ENCODE measurements at regions not wholly inside any gene's neighbourhood (a gene's known extent, or its start where the extent isn't known, plus 50 kb on each side); places are given as distances from the start of the nearest gene placed in this dataset.
"Not testable (repeated sequence)": the region's sequence is repeated elsewhere in the genome, so short reads cannot be mapped to it uniquely, and the experiment has no call there.

GRCh38 chr6:166253778-166254204, 54.4 kb downstream of the PRR18 start:
- Histone ChIP-seq H3K9me3 (ENCODE audit: control insufficient read depth, insufficient read depth, low read length) (peaks cover 6% of the 10 kb centered on the region; the same call in 1 of the 2 replicates), H3K4me3 (ENCODE audit: low read depth, low read length) (no peak overlapping the region), H3K27ac (ENCODE audit: low read depth, low read length) (no peak overlapping the region), H3K27me3 (ENCODE audit: control insufficient read depth, insufficient read depth, low read length) (peaks cover 17% of the 10 kb centered on the region)
- TF ChIP-seq CTCF (IDR thresholded peaks at IDR 0.05; ENCODE audit: low read depth, low read length), result no peak
- no peak for DNase-seq (ENCODE audit: low read depth, low spot score)
- POLR2A ChIA-PET, result no interaction called here
- CTCF ChIA-PET, result interaction anchor here (0.5 kb wide), 1 partner anchor 834 kb away, joined by 4 read pairs; no protein-coding TSS in a partner anchor

GRCh38 chr6:166253281-166253681, 54.9 kb downstream of the PRR18 start:
- Histone ChIP-seq H3K27ac (ENCODE audit: low read depth, low read length) (no peak overlapping the region), H3K4me3 (ENCODE audit: low read depth, low read length) (no peak overlapping the region), H3K27me3 (ENCODE audit: control insufficient read depth, insufficient read depth, low read length) (peaks cover 17% of the 10 kb centered on the region), H3K9me3 (ENCODE audit: control insufficient read depth, insufficient read depth, low read length) (peaks cover 6% of the 10 kb centered on the region; the same call in 1 of the 2 replicates)
- DNase-seq (ENCODE audit: low read depth, low spot score), result no peak
- TF ChIP-seq CTCF (IDR thresholded peaks at IDR 0.05; ENCODE audit: low read depth, low read length), result no peak
- ChIA-PET POLR2A (no interaction called here), CTCF (interaction anchor here (0.5 kb wide), 1 partner anchor 835 kb away, joined by 4 read pairs; no protein-coding TSS in a partner anchor)

GRCh38 chr6:166252601-166253000, 55.6 kb downstream of the PRR18 start:
- CTCF ChIA-PET, result no interaction called here
- no peak for DNase-seq (ENCODE audit: low read depth, low spot score)

GRCh38 chr6:166251655-166252054, 56.5 kb downstream of the PRR18 start:
- no peak for TF ChIP-seq CTCF (IDR thresholded peaks at IDR 0.05; ENCODE audit: low read depth, low read length)
- H3K27me3 ChIP-seq (ENCODE audit: control insufficient read depth, insufficient read depth, low read length), result peaks cover 17% of the 10 kb centered on the region
- ChIA-PET POLR2A (no interaction called here), CTCF (interaction anchor here (1.4 kb wide), 1 partner anchor 149 kb away, joined by 4 read pairs; no protein-coding TSS in a partner anchor)
- H3K9me3 ChIP-seq (ENCODE audit: control insufficient read depth, insufficient read depth, low read length), result peaks cover 6% of the 10 kb centered on the region; the same call in 1 of the 2 replicates
- H3K4me3 ChIP-seq (ENCODE audit: low read depth, low read length), result no peak overlapping the region
- no peak for DNase-seq (ENCODE audit: low read depth, low spot score)
- H3K27ac ChIP-seq (ENCODE audit: low read depth, low read length), result no peak overlapping the region

More at GRCh38 chr6:166252601-166253000, 55.6 kb downstream of the PRR18 start:
- Histone ChIP-seq H3K4me3 (ENCODE audit: low read depth, low read length) (no peak overlapping the region), H3K9me3 (ENCODE audit: control insufficient read depth, insufficient read depth, low read length) (peaks cover 6% of the 10 kb centered on the region; the same call in 1 of the 2 replicates), H3K27ac (ENCODE audit: low read depth, low read length) (no peak overlapping the region), H3K27me3 (ENCODE audit: control insufficient read depth, insufficient read depth, low read length) (peaks cover 17% of the 10 kb centered on the region)
- TF ChIP-seq CTCF (IDR thresholded peaks at IDR 0.05; ENCODE audit: low read depth, low read length), result no peak
- POLR2A ChIA-PET, result no interaction called here

GRCh38 chr6:166251211-166251610, 57.0 kb downstream of the PRR18 start:
- no peak for TF ChIP-seq CTCF (IDR thresholded peaks at IDR 0.05; ENCODE audit: low read depth, low read length)
- H3K27ac ChIP-seq (ENCODE audit: low read depth, low read length), result no peak overlapping the region
- peaks cover 17% of the 10 kb centered on the region for H3K27me3 ChIP-seq (ENCODE audit: control insufficient read depth, insufficient read depth, low read length)
- ChIA-PET CTCF (interaction anchor here (0.6 to 1.4 kb wide), 2 partner anchors 149 to 720 kb away, joined by 3 to 4 read pairs; no protein-coding TSS in a partner anchor), POLR2A (no interaction called here)
- no peak overlapping the region for H3K4me3 ChIP-seq (ENCODE audit: low read depth, low read length)
- peaks cover 6% of the 10 kb centered on the region; the same call in 1 of the 2 replicates for H3K9me3 ChIP-seq (ENCODE audit: control insufficient read depth, insufficient read depth, low read length)
- DNase-seq (ENCODE audit: low read depth, low spot score), result no peak

GRCh38 chr6:166249061-166249785, 59.0 kb downstream of the PRR18 start:
- POLR2A ChIA-PET; H3K4me3 ChIP-seq (ENCODE audit: low read depth, low read length); CTCF ChIA-PET; H3K9me3 ChIP-seq (ENCODE audit: control insufficient read depth, insufficient read depth, low read length); H3K27ac ChIP-seq (ENCODE audit: low read depth, low read length); DNase-seq (ENCODE audit: low read depth, low spot score); H3K27me3 ChIP-seq (ENCODE audit: control insufficient read depth, insufficient read depth, low read length): not testable (repeated sequence)

Measured in AG04450 (cell line).